ENCODE measurements at regions not wholly inside any gene's neighbourhood (a gene's known extent, or its start where the extent isn't known, plus 50 kb on each side); places are given as distances from the start of the nearest gene placed in this dataset.

- intact Hi-C loops (cut with DNase I) = no loop called here
- no peaks in the 10 kb centered on the region for H3K27me3 ChIP-seq
- no peak for ATAC-seq
- H3K4me1 ChIP-seq = no peaks in the 10 kb centered on the region
- no peak for DNase-seq
- no peak overlapping the region for H3K27ac ChIP-seq
- H3K9me3 ChIP-seq = no peaks in the 10 kb centered on the region
- H3K36me3 ChIP-seq = no peaks in the 10 kb centered on the region
- H3K4me3 ChIP-seq = no peak overlapping the region
- no peak for TF ChIP-seq CTCF (IDR thresholded peaks at IDR 0.05)
Measured at GRCh38 chr4:82108506-82108905, 265.3 kb downstream of the HNRNPD start.

DNA sequence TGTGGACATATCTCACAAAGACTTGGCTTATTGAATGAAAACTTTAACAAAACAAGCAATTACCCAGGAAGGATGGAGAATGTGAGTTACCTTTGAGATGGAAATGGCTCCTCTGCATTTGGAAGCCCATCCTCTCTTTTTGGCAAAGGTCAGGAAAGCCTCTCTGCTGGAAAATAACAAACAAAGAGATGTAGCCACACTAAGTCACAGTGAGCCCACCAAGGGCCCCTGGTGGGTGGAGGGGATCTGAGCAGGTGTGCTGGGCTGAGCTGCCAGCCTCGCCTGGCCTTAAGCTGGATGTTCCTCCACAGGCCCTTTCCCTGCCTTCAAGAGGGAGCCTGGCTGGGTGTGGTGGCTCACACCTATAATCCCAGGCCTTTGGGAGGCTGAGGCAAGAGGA lies 269.2 kb downstream of the HNRNPD start:
- H3K27me3 ChIP-seq = no peaks in the 10 kb centered on the region
- no peaks in the 10 kb centered on the region for H3K9me3 ChIP-seq
- no peak for TF ChIP-seq CTCF (IDR thresholded peaks at IDR 0.05)
- no peak for DNase-seq
- ATAC-seq = no peak
- H3K36me3 ChIP-seq = no peaks in the 10 kb centered on the region
- no peak overlapping the region for H3K27ac ChIP-seq
- no peaks in the 10 kb centered on the region for H3K4me1 ChIP-seq
- no peak overlapping the region for H3K4me3 ChIP-seq
- intact Hi-C loops (cut with DNase I) = no loop called here

GRCh38 chr4:82099928-82100579 lies 273.7 kb downstream of the HNRNPD start:
- intact Hi-C loops (cut with DNase I) = no loop called here
- Histone ChIP-seq H3K4me1 (no peaks in the 10 kb centered on the region), H3K27ac (no peak overlapping the region), H3K4me3 (no peak overlapping the region), H3K9me3 (no peaks in the 10 kb centered on the region), H3K36me3 (no peaks in the 10 kb centered on the region), H3K27me3 (no peaks in the 10 kb centered on the region)
- ATAC-seq = no peak
- TF ChIP-seq CTCF (IDR thresholded peaks at IDR 0.05) = no peak
- DNase-seq = no peak

DNA sequence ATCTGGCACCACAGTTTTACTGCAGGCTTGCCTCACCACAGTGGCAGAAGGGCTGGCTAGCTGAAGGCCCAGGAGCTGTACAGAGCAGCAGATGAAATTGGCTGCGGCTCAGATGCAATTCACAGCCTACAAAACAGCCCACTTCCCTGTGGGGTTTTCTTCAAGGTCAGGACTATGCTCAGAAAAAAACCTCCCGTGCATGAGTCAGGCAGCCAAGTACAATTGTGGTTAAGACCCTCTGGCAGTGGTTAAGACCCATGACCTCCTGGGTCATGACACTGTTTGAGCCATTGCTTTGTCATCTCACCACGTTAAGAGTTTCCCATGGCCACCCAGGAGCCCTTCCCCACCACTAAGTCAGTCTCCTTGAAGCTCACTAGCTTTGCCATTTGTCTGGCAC lies 276.3 kb downstream of the HNRNPD start:
- TF ChIP-seq CTCF (IDR thresholded peaks at IDR 0.05) = no peak
- intact Hi-C loops (cut with DNase I) = no loop called here
- Histone ChIP-seq H3K27ac (no peak overlapping the region), H3K4me1 (no peaks in the 10 kb centered on the region), H3K4me3 (no peak overlapping the region), H3K36me3 (no peaks in the 10 kb centered on the region), H3K27me3 (no peaks in the 10 kb centered on the region), H3K9me3 (no peaks in the 10 kb centered on the region)
- DNase-seq = no peak
- ATAC-seq = no peak

- no peak for ATAC-seq
- Histone ChIP-seq H3K4me1 (no peaks in the 10 kb centered on the region), H3K27ac (no peak overlapping the region), H3K36me3 (no peaks in the 10 kb centered on the region), H3K4me3 (no peak overlapping the region), H3K27me3 (no peaks in the 10 kb centered on the region), H3K9me3 (peaks cover 0 to 3% of the 10 kb centered on the region in 2 donors)
- intact Hi-C loops (cut with DNase I) = no loop called here
- TF ChIP-seq CTCF (IDR thresholded peaks at IDR 0.05) = no peak
- DNase-seq = no peak
Measured at GRCh38 chr4:82090717-82091116, 283.1 kb downstream of the HNRNPD start.
